ENCODE measurements at regions not wholly inside any gene's neighbourhood (a gene's known extent, or its start where the extent isn't known, plus 50 kb on each side); places are given as distances from the start of the nearest gene placed in this dataset.

GRCh38 chr5:145589063-145589462 is 246.1 kb downstream of the PRELID2 start:
- TF ChIP-seq CTCF (IDR thresholded peaks at IDR 0.05) (no peak), POLR2A (IDR thresholded peaks at IDR 0.05; ENCODE audit: low read length) (no peak), EP300 (IDR thresholded peaks at IDR 0.05) (no peak), RNF2 (IDR thresholded peaks at IDR 0.05; ENCODE audit: borderline replicate concordance, low read depth) (no peak), RCOR1 (IDR thresholded peaks at IDR 0.05; ENCODE audit: low read depth, low read length) (no peak), RAD21 (conservative IDR thresholded peaks at IDR 0.05 in 1 of 2, IDR thresholded peaks at IDR 0.05 in 1 of 2) (no peak), ESRRA (IDR thresholded peaks at IDR 0.05; ENCODE audit: borderline replicate concordance, low read length) (no peak)

Measured in A549 (cell line).